Ishikawa (cell line): ENCODE measurements at regions not wholly inside any gene's neighbourhood (a gene's known extent, or its start where the extent isn't known, plus 50 kb on each side); places are given as distances from the start of the nearest gene placed in this dataset.
A peak's percentile ranks its signal among the peaks of the same experiment; 100 is the strongest.

ENCODE experiments used
- CEBPB ChIP-seq: IDR thresholded peaks from 2 replicates; pipeline ENCODE4 v1.6.1; 2012
- CREB1 ChIP-seq: IDR thresholded peaks from 2 replicates; pipeline ENCODE4 v1.6.1; 2012; ENCODE audit warnings: low read depth
- EGR1 ChIP-seq: IDR thresholded peaks from 2 replicates; pipeline ENCODE4 v1.6.1; 2012
- EP300 ChIP-seq: IDR thresholded peaks from 2 replicates; pipeline ENCODE4 v1.6.1; 2012; ENCODE audit warnings: borderline replicate concordance
- FOXM1 ChIP-seq: IDR thresholded peaks from 2 replicates; pipeline ENCODE4 v1.6.1; 2012; ENCODE audit warnings: low read depth, borderline replicate concordance
- MAX ChIP-seq: IDR thresholded peaks from 2 replicates; pipeline ENCODE4 v1.6.1; 2012
- NFIC ChIP-seq: IDR thresholded peaks from 2 replicates; pipeline ENCODE4 v1.6.1; 2012
- RAD21 ChIP-seq: IDR thresholded peaks from 2 replicates; pipeline ENCODE4 v1.6.1; 2012; ENCODE audit warnings: low read depth
- TAF1 ChIP-seq: IDR thresholded peaks from 2 replicates; pipeline ENCODE4 v1.6.1; 2012; ENCODE audit warnings: low read depth, mild to moderate bottlenecking
- TCF12 ChIP-seq: IDR thresholded peaks from 2 replicates; pipeline ENCODE4 v1.6.1; 2012; ENCODE audit warnings: low read depth
- TEAD4 ChIP-seq: IDR thresholded peaks from 2 replicates; pipeline ENCODE4 v1.6.1; 2012
- USF1 ChIP-seq: IDR thresholded peaks from 2 replicates; pipeline ENCODE4 v1.6.1; 2012
- YY1 ChIP-seq: IDR thresholded peaks from 2 replicates; pipeline ENCODE4 v1.6.1; 2012; ENCODE audit warnings: low read depth
- ZBTB7A ChIP-seq: IDR thresholded peaks from 2 replicates; pipeline ENCODE4 v1.6.1; 2012; ENCODE audit warnings: low read depth
- TF ChIP-seq, protein P1 (sequence below): IDR thresholded peaks from 2 replicates; pipeline ENCODE4 v1.6.1; 2012; ENCODE audit warnings: low read depth, mild to moderate bottlenecking

GRCh38 chr18:11322716-11323115 lies 173.3 kb upstream of the PIEZO2 start:
- TF ChIP-seq CREB1 (no peak), FOXM1 (no peak), MAX (no peak), ZBTB7A (no peak), NFIC (no peak), TEAD4 (no peak), EP300 (no peak), YY1 (no peak), EGR1 (no peak), TAF1 (no peak), CEBPB (no peak), RAD21 (no peak), TCF12 (no peak)
- TF ChIP-seq, protein P1, sequence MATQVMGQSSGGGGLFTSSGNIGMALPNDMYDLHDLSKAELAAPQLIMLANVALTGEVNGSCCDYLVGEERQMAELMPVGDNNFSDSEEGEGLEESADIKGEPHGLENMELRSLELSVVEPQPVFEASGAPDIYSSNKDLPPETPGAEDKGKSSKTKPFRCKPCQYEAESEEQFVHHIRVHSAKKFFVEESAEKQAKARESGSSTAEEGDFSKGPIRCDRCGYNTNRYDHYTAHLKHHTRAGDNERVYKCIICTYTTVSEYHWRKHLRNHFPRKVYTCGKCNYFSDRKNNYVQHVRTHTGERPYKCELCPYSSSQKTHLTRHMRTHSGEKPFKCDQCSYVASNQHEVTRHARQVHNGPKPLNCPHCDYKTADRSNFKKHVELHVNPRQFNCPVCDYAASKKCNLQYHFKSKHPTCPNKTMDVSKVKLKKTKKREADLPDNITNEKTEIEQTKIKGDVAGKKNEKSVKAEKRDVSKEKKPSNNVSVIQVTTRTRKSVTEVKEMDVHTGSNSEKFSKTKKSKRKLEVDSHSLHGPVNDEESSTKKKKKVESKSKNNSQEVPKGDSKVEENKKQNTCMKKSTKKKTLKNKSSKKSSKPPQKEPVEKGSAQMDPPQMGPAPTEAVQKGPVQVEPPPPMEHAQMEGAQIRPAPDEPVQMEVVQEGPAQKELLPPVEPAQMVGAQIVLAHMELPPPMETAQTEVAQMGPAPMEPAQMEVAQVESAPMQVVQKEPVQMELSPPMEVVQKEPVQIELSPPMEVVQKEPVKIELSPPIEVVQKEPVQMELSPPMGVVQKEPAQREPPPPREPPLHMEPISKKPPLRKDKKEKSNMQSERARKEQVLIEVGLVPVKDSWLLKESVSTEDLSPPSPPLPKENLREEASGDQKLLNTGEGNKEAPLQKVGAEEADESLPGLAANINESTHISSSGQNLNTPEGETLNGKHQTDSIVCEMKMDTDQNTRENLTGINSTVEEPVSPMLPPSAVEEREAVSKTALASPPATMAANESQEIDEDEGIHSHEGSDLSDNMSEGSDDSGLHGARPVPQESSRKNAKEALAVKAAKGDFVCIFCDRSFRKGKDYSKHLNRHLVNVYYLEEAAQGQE: no peak

DNA sequence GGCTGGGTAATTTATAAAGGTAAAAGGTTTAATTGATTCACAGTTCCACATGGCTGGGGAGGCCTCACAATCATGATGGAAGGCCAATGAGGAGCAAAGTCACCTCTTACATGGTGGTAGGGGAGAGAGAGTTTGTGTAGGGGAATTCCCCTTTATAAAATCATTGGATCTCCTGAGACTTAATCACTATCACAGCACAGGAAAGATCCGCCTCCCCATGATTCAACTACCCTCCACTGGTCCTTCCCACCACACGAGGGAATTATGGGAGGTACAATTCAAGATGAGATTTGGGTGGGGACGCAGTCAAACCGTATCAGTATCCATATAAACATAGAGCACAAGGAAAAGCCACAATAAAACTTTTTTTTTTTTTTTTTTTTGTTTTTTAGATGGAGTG lies 172.6 kb upstream of the PIEZO2 start:
- TF ChIP-seq, protein P1: no peak

- no peak for TF ChIP-seq USF1
- no peak for TF ChIP-seq RAD21
- no peak for TF ChIP-seq NFIC
- no peak for TF ChIP-seq CREB1
- no peak for TF ChIP-seq ZBTB7A
- no peak for TF ChIP-seq YY1
- TF ChIP-seq CEBPB: no peak
Observed at GRCh38 chr18:11320986-11321385, 171.6 kb upstream of the PIEZO2 start.

GRCh38 chr18:11316546-11316945 lies 167.2 kb upstream of the PIEZO2 start:
- TF ChIP-seq EGR1: no peak
- no peak for TF ChIP-seq FOXM1
- TF ChIP-seq YY1: no peak
- no peak for TF ChIP-seq RAD21
- no peak for TF ChIP-seq NFIC
- no peak for TF ChIP-seq EP300
- no peak for TF ChIP-seq CEBPB
- TF ChIP-seq, protein P1: no peak
- TF ChIP-seq TCF12: no peak
- TF ChIP-seq CREB1: no peak
- TF ChIP-seq MAX: no peak
- no peak for TF ChIP-seq USF1
- TF ChIP-seq ZBTB7A: no peak
- no peak for TF ChIP-seq TEAD4

DNA sequence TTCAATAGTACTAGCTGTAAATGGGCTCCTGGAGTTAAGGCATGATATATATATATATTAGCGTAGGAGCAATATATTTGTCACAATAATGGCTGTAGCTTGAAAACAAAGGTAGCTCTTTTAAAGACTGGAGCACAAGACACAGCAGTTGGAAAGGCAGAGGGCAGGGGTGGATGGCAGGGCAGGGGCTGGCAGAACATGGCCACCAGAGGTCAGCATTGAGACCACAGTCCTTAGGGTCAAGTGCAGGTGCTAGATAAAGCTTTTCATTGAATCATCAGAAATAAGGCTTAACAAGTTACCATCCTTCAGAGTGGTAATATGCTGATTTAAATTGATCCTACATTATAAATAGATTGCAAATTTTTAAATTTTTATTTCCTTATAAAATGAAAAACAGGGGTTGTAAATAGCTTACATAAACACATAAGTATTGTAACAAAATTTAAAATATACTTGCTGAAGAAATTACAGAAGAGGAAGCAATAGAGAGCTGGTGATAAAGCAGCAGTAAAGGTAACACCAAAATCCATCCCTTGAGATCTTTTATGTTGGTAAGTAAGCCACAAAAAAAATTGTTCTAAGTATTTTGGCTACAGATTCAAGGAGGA lies 161.2 kb upstream of the PIEZO2 start:
- TF ChIP-seq TEAD4 (no peak), EGR1 (no peak), RAD21 (peak; percentile 27; the same call in 1 of the 2 replicates), CEBPB (no peak)
- TF ChIP-seq, protein P1: no peak
